ENCODE measurements at regions not wholly inside any gene's neighbourhood (a gene's known extent, or its start where the extent isn't known, plus 50 kb on each side); places are given as distances from the start of the nearest gene placed in this dataset.

DNA sequence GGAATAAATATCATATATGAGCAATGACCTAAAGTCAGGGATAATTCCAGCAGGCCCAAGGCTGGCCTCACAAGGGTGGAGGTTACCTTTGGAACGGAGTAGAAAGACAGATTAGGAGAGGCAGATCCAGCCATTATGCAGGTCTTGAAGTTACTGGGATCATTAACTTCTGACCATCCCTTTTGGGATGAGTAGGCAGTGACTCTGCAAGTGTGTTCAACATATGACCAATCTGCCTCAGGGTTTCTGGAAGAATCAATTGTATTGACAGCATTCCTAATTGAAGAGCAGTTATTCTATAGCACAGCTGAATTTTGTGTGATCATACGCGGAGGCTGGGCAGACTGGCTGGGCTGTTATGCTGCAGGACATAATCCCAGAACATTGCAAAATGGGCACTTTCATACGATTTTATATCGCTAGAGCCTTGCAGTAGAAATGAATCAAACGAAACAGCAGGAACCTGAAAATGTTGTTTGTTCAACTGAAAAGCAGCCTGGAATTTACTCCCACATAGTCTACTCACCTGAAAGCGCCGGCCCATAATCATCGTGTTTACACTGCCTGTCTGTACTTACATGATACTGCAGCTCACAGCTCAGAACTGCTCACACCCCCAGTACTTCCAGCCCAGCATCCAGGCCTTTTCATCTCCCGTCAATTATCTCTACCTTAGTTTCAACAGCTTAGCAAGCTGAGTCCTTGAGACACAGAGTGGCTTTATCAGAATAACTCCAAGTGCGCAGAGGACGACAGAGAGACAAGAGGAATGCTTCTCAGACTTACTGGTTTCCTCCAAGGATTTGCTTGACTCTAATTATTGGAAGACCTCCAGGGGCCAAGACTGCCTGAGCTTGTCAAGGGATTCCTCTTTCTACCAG, 556.1 kb downstream of the EFNB2 start:
- DNase-seq (ENCODE audit: low read depth) = no peak

DNA sequence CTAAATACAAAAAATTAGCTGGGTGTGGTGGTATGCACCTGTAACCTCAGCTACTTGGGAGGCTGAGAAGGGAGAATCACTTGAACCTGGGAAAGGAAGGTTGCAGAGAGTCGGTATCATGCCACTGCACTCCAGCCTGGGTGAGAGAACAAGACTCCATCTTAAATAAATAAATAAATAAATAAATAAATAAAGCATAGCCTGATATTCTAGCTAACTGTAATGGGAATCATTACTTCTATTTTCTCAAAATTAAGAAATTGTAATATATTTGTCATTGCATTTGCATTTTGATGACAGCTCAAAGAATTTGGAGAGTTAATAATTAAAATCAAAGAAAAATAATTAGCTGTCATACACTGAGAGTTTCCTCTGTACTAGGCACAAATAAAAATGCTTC, 561.1 kb downstream of the EFNB2 start:
- DNase-seq (ENCODE audit: low read depth) = no peak

DNA sequence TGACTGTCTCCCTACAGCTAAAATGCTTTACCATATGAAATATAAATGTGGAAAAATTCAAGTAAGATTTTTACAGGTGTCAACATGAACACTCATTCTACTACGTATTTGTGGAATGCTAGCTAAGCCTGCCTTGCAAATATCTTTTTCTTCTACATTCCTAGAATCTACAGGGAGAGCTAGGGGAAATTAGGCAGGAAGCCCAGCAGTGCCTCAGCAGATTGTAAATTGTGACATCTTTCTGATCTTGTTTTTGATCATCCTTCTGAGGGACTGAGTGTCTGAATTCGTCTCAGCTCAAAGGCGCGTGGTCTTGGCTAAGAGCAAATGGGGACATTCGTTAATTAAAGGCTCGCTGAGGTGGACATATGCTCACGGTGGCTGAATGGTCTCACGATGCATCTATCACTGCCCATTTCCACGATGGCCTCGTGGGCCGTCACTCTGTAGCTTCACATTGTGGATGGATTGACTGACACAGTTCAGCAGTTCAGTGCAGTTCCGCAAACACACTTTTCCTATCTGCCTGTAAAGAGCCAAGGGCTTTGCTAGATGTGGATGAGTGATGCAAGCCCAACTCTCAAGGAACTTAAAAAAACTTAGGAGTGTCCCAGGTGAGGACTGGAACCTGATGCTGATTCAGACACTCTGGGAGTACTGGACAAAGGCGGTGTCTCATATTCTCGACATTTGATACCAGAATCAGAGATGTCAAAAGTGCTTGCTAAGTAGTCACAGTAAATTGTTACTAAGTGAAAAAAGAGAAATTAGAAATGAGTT, 562.5 kb downstream of the EFNB2 start:
- DNase-seq (ENCODE audit: low read depth) = no peak

DNA sequence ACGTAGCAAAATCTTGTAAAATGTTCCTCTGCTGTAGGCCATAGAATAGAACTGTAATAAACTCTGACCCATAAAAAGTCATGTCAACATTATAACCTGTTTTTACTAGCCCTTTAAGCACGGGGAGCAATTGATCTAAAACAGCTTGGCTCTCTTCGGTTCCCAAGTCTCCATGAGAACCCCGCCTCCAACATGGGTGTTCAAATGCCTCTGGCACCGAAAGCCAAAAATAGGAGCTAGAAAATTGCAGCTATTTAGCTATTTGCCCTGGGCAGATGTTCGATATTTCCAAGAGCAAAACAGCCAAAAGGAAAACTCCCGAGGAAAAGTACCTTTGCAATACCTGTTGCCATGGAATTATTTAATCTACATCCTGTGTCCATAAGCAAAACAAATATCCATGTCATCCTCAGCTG, 563.1 kb downstream of the EFNB2 start:
- no peak for DNase-seq (ENCODE audit: low read depth)

DNA sequence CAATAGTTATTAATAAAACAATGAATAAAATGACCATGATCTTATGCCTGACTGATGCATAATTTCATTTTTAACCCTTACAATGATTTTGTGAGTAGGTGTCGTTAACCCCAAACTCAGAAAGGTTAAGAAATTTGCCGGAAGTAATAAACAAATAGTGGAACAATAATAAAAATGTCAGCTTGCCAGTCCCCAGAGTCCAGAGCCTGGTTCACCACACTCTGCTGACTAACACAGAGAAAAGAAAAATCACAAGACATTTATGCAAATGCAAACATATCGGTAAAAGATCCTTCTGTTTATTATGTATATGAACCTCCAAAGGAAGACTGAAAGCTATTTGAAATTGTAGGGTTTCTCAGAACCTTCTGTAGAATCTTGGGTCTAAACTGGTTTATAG, 563.7 kb downstream of the EFNB2 start:
- DNase-seq (ENCODE audit: low read depth) = no peak

DNA sequence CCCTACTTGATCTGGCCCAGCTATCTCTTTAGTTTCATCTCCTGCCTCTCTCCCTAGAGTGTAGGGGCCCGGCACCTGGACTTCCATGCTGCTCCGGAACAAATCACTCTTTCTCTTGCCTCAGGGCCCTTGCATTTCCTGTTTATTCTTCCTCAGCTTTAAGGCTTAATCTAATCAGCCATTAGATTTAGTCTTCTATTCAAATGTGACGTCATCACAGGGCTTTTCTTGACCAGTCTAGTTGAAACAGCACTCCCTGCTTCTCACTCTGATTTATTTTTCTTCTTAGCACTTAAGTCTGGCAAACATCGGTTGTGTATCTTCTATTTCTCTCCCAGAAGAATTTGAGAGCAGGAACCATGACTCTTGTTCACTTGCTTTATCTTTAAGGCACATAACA, 564.1 kb downstream of the EFNB2 start:
- no peak for DNase-seq (ENCODE audit: low read depth)

DNA sequence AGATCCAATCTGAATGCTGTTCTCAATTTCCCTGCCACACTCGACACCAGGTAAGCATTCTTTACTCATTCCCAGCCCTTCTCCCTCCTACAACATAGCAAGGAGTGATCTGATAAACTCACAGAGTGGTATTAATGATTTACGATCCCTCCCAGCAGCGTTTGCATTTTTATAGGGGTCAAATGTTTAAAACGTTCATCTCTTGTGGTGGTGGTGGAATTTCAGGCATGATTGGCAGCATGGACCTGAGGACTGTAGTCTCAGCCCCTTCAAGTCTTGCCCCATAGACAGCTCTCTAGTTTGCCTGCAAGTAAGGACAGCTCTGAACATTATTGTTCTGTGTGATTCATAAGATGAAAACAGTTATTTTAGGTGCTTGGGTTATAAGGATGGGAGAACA, 565.7 kb downstream of the EFNB2 start:
- no peak for DNase-seq (ENCODE audit: low read depth)

DNA sequence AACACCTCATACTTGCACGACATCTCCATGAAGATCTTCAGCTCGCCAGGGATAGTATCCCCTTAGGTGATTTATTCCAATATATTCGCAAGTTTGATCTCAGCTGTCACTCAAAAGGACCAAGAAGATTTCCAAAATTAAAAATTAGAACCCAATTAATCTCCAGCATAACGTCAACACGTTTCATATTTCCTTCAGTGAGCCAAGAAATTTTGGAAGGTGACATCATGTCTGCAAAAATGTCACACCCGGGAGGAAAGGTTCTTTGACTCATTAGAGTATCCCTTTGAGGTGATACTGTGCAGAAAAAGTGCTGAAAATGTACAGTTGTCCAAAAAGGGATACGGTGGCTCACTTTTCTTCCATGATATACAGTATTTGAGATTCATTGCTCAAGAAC, 569.6 kb downstream of the EFNB2 start:
- DNase-seq (ENCODE audit: low read depth) = no peak

DNA sequence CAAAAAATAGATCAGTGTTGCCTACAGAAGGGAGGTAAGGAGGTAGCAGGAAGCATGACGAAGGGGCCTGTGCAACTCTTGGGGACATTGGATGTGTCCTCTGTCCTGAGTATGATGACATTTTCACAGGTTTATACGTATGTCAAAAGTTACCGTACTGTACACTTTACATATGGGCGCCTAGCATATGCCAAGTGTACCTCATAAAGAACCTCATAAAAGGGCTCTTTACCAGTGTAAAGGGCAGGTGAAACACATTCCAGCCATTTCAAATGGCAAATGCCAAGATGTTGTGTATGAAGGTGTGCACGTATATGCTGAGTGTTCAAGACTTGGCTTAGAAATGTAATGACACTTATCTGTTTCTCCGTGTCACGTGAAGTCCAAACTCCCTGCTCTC, 573.4 kb downstream of the EFNB2 start:
- DNase-seq (ENCODE audit: low read depth) = no peak

DNA sequence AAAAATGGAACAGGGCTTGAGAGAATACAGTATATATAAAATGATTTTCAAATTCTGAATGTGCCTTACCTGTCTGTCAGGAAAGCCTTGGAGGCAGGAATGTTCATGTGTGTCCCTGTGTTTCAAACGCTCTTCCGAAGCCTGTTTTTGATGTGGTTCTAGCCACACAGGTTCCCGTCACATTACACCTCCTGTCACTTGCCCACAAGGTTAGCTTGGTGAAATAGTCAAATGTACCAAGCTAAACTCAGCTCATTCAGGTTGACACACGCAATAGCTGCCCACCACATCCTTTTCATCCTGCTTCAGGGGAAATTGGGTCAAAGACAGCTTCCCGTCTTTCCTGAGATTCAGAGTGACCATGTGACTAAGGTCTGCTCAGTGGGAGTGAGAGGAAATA, 574.0 kb downstream of the EFNB2 start:
- DNase-seq (ENCODE audit: low read depth) = no peak

DNA sequence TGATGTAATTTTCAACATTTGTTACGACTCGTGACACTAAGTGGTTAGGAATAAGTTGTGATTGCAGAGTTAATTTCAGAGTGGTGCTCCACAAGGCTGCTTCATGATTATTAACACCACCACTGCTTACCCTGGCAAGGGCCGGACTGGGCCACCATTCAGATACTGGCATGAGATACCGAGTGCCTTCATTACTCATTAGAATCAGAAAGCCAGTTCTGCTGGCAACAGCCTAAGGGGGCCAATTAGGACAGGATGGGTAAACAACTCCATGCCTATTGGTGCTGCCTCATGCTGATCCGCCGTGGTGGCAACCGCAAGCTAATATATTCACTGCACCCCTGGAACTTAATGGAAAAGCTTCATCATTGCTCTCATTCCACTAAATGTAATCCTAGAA, 575.1 kb downstream of the EFNB2 start:
- no peak for DNase-seq (ENCODE audit: low read depth)

DNA sequence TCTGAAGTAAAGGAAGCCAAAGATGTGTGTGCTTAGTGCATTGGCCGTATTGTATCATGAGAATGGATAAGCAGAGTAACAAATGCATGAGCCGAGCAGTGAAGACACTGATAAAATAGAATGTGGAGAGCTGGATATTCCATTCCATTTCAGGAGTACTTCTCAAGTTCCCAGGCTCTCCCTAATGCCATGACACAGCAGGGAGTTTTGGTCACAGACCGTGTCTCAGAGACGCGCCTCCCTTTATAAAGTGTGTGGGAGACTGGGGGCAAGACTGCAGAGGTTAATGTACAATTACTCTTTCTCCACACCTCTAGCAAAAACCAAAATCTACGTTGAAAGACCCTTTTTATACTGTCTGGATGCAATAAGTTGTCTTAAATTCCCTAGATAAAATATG, 575.6 kb downstream of the EFNB2 start:
- no peak for DNase-seq (ENCODE audit: low read depth)

DNA sequence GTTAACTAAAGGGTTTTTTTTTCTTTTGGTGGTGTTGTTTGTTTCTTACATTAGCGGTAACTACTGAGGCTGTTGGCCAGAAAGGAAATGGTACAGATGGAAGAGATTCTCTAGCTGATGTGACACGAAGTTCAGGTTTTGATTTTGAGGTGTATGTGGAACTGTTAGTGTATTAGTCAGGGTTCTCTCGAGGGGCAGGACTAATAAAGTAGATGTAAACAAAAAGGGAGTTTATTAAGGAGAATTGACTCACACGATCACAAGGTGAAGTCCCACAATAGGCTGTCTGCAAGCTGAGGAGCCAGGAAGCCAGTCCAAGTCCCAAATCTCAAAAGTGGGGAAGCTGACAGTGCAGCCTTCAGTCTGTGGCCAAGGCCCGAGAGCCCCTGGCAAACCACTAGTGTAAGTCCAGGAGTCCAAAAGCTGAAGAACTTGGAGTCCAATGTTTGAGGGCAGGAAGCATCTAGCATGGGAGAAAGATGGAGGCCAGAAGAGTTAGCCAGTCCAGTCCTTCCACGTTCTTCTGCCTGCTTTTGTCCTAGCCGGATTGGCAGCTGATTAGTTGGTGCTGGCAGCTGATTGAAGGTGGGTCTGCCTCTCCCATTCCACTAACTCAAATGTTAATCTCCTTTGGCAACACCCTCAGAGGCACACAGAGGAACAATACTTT, 577.6 kb downstream of the EFNB2 start:
- no peak for DNase-seq (ENCODE audit: low read depth)

DNA sequence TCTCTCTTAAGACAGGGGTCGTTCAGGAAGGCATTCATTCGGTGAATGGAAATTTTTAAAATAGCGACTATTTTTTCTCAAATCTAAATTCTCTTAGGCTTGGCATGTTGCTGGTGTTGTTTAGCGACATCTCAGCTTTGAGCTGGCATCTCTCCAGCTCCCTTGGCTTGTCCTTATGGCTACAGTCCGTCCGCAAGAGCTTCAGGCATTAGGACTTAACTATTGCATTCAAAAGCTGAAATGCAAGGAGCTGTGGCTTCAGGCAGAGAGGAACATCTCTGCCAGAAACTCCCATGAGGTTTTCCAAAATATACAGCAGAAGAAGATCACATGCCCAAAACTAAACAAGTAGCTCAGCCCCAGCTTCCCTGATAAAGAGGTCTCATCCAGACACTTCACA, 578.5 kb downstream of the EFNB2 start:
- DNase-seq (ENCODE audit: low read depth) = no peak

DNA sequence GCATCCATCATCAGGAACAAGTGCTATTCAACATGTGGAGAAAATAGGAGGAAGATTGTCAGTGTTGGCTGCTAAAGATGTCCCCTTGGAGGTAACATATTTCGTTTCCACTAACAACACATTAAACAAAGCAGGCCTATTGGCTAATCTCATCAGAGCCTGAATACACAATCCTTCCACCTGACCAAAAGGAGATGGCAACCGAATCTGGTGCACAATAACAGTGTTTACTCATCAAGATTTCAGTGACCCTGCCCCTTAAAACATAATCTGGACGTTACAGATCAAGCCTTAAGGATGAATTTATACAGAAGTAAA, 582.5 kb downstream of the EFNB2 start:
- no peak for DNase-seq (ENCODE audit: low read depth)

DNA sequence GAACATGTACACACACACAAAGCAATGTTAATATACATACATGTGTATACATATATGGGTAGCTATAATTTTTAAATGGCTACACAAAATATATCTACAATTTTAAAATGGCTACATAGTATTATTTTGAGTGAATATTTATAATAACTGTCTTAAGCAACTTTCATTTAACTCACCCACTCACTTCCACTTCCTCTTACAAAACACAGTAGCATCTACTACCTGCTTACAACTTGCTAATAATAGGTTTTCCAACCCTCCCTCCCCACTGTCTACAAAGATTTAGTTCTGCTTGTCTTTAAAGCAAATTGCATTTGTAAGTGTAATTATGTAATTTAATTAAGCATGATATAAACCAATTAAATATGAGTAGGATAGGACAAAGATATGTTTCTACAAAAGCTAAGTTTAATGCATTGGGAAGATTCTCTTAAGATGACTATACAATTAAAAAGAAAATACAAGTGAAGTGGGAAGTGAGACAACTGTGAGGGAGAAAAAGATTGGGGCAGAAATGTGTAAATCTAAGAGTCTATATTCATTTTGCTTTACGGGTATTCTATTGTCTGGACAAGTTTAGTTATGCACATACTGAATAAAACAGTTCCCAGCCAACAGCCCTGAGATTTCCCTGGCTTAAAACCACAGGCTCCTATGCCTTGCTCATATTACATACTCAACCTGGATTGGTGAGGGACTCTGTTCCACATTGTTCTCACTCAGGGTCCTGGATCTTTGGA, 583.1 kb downstream of the EFNB2 start:
- DNase-seq (ENCODE audit: low read depth) = no peak

DNA sequence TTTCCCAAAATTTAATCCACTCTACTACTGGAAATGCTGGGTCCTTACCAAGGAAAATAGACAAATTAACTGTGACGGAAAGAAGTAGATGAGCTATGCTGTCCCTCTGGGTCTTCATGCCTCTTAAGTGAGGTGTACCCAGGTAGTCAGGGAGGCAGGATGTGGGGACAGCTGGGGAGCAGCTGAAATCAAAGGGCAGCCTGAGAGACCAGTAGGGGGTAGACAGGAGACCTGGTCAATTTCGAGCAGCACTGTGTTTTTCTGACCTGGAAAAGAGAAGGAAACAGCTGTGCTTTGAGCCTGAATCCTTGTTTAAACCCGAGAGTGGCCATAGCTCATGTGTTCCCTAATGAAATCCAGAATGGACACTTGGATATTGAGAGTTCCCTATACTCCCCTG, 587.3 kb downstream of the EFNB2 start:
- no peak for DNase-seq (ENCODE audit: low read depth)

DNA sequence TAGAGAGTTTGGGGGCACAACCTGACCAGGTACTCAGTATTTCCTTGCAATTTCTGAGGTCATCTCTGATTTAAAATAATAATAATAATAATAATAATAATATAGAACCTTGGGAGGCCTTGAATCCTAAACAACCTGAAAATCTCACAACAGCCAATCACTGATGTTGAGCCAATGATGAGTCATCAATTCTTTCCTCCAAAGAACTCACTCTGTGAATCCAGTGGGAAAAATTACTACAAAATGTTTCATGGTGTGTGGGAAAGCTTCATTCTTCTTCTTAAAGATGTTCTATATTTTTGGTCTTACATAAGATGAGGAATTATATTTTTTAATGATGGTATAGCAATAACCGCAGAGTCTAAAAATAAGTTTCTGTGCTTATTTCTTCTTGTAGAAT, 594.6 kb downstream of the EFNB2 start:
- DNase-seq (ENCODE audit: low read depth) = no peak

DNA sequence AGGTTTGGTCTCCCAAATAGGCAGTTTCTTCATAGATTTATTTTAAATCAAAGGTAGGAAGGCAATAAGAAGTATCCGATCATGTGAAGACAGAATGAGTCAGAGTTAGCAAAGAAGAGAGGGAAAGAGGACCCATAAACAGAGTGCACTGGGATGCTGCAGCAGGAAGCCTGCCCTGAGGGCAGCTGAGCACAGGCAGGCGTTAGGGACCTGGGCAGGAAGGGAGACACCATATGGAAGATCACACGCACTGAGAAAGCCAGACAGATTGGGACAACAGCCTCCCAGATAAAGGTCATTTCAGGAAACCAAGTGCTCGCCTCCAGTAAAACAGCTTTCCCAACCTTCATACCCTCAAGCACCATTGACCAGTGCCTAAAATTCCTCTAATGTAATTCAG, 598.0 kb downstream of the EFNB2 start:
- no peak for DNase-seq (ENCODE audit: low read depth)

DNA sequence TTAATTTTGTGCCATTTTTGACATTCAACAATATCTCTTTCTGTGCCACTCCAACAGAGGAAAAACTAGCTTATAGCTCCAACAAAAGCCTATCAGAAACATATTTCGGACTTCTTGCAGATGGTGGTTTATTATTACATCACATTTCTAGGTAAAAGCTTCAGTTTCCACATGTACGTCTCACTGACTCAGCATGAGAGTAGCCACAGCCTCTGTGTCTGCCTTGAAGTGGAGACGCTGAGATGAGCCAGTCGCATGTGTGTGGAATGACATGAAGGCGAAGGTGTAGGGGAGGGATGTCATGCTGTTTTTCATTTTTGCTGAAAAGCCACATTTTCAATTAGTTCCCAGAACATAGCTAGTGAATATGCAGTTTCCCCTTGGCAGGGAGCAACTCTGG, 598.6 kb downstream of the EFNB2 start:
- DNase-seq (ENCODE audit: low read depth) = no peak

DNA sequence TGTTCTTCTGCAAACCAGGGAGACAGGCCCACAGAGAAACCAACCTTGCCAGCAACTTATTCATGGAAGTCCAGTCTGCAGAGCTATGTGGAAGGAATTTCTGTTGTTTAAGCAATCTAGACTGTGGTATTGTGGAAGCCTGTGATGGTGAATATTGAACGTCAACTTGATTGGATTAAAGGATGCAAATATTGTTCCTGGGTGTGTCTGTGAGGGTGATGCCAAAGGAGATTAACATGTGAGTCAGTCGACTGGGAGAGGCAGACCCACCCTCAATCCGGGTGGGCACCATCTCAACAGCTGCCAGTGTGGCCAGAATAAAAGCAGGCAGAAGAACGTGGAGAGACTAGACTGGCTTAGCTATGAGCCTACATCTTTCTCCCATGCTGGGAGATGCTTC, 606.0 kb downstream of the EFNB2 start:
- no peak for DNase-seq (ENCODE audit: low read depth)

DNA sequence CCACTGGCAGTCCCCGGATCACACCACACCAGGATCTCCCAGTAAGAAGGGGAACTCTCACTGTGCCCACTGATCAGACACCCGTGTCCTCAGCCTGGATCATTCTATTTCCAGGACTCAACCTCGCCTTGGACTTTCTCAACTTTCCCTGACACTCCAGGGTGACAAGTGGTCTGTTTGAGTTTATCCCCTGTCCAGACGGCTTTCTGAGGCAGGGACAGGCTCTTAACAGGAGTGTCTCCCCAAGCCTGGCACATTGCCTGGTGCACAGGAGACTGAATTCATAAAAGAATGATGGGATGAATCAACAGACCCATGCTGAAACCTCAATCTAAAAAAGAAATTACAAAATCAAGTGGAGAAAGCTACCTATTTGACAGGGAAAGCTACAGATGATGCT, 606.6 kb downstream of the EFNB2 start:
- DNase-seq (ENCODE audit: low read depth) = no peak

DNA sequence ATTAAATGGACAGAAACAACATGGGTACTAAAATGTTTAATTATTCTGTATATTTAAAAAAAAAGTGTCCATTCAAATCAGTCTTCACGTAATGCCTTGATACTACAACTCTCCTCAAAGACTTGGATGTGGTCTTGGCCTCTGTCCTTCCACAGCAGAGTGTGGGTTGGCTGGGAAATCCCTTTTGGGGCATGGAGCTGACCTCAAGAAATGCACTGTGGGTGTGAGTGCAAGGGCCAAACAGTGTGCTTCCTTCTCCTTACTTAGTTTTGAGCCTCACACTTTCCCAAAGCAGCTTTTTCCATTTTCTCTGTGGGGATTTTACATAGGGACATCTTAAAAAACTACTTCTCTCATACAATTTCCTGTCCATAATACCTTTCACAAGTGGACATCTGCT, 607.4 kb downstream of the EFNB2 start:
- DNase-seq (ENCODE audit: low read depth) = no peak

All from stimulated activated CD4-positive, alpha-beta T cell treated with anti-CD3 and anti-CD28 coated beads, Interleukin-2, amount 100 ng/mL, for 4 hours (primary cell).